BJ (cell line): ENCODE measurements at regions not wholly inside any gene's neighbourhood (a gene's known extent, or its start where the extent isn't known, plus 50 kb on each side); places are given as distances from the start of the nearest gene placed in this dataset.

Experiments
- CTCF ChIA-PET: fragments of 350-600 bp; formaldehyde crosslinking; extraction: SDS; loops from one replicate; lab custom pipeline; 2021; ENCODE audit warnings: antibody characterized with exemption, inconsistent platforms; lab: Yijun Ruan, JAX
- POLR2A ChIA-PET: fragments of 300-600 bp; sonication (Branson Sonifier 250); formaldehyde crosslinking; extraction: SDS; loops from one replicate; lab custom pipeline; 2021; ENCODE audit warnings: antibody characterized with exemption; lab: Charles Lee
- DNase-seq: peaks from one replicate; pipeline ENCODE4 v3.0.0-alpha.2; 2011; ENCODE audit warnings: low read depth
- H3K27me3 ChIP-seq: 2 replicates; pipeline ENCODE4 v1.6.0; 2011; ENCODE audit warnings: low read length; ENCODE audit not compliant: control insufficient read depth, insufficient read depth
- H3K36me3 ChIP-seq: 2 replicates; pipeline ENCODE4 v1.5.1; 2011; ENCODE audit warnings: low read length; ENCODE audit not compliant: control insufficient read depth, insufficient read depth
- H3K4me3 ChIP-seq: 2 replicates; pipeline ENCODE4 v1.5.1; 2011; ENCODE audit warnings: low read depth, mild to moderate bottlenecking, control low read depth, low read length
- TF ChIP-seq, protein P1 (sequence below): IDR thresholded peaks from 2 replicates; pipeline ENCODE4 v1.5.1; 2011; ENCODE audit warnings: low read depth, mild to moderate bottlenecking, control low read depth, inconsistent platforms, low read length, moderate library complexity; ENCODE audit not compliant: insufficient read depth

DNA sequence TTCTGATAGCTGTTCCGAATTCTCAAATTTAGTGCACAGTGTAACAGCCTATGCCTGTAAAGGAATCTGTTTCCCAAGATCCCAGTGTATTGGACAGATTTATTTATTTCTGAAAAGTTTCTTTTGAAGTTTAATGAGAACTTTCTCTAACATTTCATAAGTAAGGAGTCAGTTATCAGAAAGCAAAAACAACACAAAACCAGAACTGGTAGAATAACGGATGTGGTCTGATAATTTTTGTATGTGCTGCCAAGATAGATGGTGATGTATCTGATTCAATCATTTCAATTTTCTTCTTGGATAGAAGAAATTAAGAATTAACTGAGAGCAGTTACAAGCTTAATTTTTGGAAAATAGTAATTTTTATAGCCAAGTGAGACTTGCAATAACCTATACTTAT lies 374.3 kb downstream of the SOCS6 start:
- TF ChIP-seq, protein P1, sequence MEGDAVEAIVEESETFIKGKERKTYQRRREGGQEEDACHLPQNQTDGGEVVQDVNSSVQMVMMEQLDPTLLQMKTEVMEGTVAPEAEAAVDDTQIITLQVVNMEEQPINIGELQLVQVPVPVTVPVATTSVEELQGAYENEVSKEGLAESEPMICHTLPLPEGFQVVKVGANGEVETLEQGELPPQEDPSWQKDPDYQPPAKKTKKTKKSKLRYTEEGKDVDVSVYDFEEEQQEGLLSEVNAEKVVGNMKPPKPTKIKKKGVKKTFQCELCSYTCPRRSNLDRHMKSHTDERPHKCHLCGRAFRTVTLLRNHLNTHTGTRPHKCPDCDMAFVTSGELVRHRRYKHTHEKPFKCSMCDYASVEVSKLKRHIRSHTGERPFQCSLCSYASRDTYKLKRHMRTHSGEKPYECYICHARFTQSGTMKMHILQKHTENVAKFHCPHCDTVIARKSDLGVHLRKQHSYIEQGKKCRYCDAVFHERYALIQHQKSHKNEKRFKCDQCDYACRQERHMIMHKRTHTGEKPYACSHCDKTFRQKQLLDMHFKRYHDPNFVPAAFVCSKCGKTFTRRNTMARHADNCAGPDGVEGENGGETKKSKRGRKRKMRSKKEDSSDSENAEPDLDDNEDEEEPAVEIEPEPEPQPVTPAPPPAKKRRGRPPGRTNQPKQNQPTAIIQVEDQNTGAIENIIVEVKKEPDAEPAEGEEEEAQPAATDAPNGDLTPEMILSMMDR, result no peak
- CTCF ChIA-PET, result no interaction called here
- Histone ChIP-seq H3K27me3 (no peaks in the 10 kb centered on the region), H3K36me3 (no peaks in the 10 kb centered on the region), H3K4me3 (no peak overlapping the region)
- no peak for DNase-seq
- POLR2A ChIA-PET, result no interaction called here

DNA sequence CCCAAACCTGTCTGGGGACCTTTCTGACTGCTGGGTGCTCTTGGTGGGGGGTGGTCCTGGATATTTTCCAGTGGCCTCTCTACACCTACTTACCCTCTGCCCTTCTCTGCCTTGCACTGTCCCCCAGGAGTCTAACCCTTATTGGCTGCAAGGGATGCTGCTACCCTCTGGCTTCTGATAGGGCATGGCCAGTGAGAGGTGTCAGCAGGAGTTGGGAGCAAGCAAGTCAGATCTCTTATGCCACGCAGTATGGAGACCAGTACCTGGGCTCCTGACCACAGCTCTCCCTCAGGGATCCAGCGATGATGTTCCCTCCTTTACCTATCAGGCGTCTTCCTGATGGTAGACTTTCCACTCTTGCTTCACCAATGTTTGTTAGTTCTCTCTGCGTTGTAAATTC lies 373.7 kb downstream of the SOCS6 start:
- TF ChIP-seq, protein P1, result no peak
- no peak for DNase-seq
- Histone ChIP-seq H3K27me3 (no peaks in the 10 kb centered on the region), H3K36me3 (no peaks in the 10 kb centered on the region), H3K4me3 (no peak overlapping the region)
- ChIA-PET POLR2A (no interaction called here), CTCF (no interaction called here)

DNA sequence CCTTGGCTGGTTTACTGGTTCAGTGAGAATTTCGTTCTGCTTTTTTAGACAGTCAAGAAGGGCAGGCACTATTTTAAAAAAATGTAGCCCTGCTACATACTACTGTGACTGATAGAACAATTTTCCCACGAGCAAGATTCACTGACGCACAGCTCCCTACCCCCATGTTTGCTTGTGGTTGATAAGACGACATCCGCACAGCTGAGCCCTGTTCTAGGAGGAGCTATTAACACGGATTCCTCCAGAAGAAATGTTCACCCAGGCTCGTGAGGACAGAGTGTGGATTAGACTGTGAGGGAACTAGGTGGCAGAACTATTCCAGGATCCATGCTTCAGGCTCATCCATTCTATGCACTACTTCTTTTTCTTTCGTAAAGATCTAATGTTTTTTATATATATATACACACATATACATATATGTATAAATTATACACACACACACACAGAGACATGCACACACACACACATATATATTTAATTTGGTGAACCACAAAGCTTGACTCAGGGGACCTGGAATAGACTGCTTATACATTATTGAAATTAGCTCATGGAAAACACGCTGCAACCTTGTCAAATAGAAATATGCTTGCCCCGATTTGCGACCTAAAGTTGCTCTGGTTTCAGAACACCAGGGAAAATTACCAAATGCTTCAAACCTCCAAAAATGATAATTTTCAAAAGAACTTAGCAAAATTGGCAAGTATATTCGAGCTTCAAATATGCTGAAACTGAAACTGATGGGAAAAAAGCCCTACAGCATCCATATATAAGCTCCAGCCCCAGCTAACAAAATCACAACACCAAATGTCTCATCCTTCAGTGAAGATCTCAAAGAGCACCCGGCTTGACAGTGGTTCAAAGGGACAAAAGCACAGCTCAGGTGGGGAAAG lies 370.4 kb downstream of the SOCS6 start:
- ChIA-PET CTCF (interaction anchor here (0.6 kb wide), 1 partner anchor 425 kb away, joined by 3 read pairs; no protein-coding TSS in a partner anchor), POLR2A (no interaction called here)
- no peak overlapping the region for H3K4me3 ChIP-seq
- H3K36me3 ChIP-seq, result no peaks in the 10 kb centered on the region
- H3K27me3 ChIP-seq, result no peaks in the 10 kb centered on the region
- DNase-seq, result no peak
- TF ChIP-seq, protein P1, result no peak

DNA sequence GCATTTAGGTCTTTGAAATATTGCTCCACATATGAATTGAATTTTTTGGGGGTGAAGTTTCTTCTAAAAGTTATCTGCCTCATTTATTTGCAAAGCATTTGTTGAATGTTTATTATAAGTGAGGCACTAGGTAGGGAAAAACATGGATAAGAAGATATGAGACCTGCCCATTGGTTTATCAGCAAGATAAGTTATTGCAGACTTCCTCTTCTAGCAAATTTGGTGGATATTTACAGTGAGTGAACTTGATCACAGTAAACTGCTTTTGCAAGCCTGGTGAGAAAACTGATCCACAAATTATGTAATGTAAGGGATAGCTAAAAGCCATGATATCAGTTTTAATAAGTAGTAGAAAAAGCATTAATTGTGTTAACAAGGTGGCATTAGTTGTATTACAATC lies 364.8 kb downstream of the SOCS6 start:
- ChIA-PET POLR2A (no interaction called here), CTCF (no interaction called here)
- Histone ChIP-seq H3K27me3 (no peaks in the 10 kb centered on the region), H3K36me3 (no peaks in the 10 kb centered on the region), H3K4me3 (no peak overlapping the region)
- DNase-seq, result no peak
- TF ChIP-seq, protein P1, result no peak

DNA sequence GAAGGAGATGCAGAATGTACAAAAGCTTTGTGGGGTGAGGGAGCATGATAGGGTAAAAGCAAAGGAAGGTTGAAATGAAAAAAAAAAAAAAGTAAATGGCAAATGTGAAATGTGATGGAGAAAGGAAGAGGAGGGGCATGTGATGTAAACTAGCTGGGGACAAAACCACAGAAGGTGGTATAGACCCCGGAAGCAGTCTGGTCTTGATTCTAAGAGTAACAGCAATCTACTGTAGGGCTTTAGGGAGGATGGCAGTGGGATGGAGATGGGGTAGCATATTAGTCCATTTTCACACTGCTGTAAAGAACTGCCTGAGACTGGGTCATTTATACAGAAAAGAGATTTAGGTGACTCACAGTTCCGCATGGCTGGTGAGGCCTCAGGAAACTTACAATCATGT lies 362.0 kb downstream of the SOCS6 start:
- Histone ChIP-seq H3K4me3 (no peak overlapping the region), H3K27me3 (no peaks in the 10 kb centered on the region), H3K36me3 (no peaks in the 10 kb centered on the region)
- no peak for DNase-seq
- CTCF ChIA-PET, result no interaction called here
- TF ChIP-seq, protein P1, result no peak
- POLR2A ChIA-PET, result no interaction called here
